Adipose tissue (tissue), 3 donors: ENCODE measurements at regions not wholly inside any gene's neighbourhood (a gene's known extent, or its start where the extent isn't known, plus 50 kb on each side); places are given as distances from the start of the nearest gene placed in this dataset.
"Not testable (repeated sequence)": the region's sequence is repeated elsewhere in the genome, so short reads cannot be mapped to it uniquely, and the experiment has no call there.

Experiments
- H3K27ac ChIP-seq: one replicate; pipeline ENCODE4 v1.5.1; 2013; ENCODE audit warnings: low read depth, low read length
- WGBS, 3 donors: extraction: QIAGEN DNeasy Blood & Tissue Kit; methylation state at CpG; one replicate each; pipeline ENCODE4 v1.1.7; 2013; 5-methylcytosine and 5-hydroxymethylcytosine counted together
- donor health status: healthy with polysubstance abuse.
- donor health status: Bipolar disorder and iron deficiency.
- donor health status: healthy.

DNA sequence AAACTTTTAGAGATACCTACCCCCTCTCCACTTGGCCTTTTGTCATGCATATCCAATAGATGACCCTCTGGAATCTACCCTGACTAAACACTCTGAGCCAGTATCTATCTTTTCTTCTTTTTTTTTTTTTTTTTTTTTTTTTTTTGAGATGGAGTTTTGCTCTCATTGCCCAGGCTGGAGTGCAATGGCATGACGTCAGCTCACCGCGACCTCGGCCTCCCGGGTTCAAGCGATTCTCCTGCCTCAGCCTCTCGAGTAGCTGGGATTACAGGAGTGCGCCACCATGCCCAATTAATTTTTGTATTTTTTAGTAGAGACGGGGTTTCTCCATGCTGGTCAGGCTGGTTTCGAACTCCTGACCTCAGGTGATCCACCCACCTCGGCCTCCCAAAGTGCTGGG, 50.8 kb upstream of the GRIN2B start:
- not testable (repeated sequence) for H3K27ac ChIP-seq
- WGBS, 3 donors = 84 to 89% (median 84%) methylated on average over 11 of the region's 11 CpGs

DNA sequence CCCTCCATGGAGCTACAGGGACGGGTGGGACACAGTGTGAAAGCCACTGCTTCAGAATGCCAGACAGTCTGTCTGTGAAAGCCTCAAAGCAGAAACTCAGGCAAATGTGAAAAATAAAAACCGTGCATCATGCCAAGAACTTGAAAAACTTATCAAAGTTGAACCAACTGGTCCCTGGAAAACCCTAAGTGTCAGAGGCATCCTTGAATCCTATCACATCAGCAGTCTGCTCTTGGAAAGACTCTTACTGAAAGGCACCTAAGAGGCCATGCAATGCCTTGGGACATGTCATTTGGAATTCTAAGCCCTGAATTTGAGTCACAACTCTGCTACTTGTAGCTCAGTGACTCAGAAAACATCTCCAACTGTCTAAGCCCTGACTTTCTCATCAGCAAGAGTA, 62.4 kb upstream of the GRIN2B start:
- 36 to 49% (median 46%) methylated on average over 2 of the region's 2 CpGs for WGBS, 3 donors
- no peak overlapping the region for H3K27ac ChIP-seq

DNA sequence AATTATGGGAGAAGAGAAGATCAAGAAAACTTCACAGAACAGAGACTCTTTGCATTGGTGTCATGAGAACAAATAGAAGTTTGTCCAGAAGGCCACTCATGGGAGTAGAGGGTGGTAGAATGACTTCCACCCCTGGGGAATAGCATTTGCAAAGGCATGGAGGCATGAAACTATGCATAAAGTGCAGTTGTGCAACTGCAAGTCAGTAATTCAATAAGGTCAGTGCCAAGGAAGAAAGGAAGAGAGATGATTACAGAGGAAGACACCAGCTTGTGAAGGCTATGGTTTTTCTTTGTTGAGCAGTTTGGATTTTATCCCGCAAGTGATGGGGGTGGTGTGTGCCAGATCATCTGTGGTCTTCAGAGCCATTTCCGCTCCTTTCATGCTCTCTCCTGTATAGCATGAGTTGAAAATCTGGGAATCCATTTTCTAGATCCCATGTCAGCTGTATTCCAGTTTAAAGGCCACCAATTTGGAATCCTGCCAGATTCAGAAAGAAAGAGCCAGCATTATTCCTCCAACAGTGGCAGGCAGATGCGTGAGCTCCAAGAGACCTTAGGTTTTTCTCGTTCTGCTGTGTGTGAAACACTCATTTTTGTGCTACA, 67.6 kb upstream of the GRIN2B start:
- no peak overlapping the region for H3K27ac ChIP-seq
- 68 to 77% (median 70%) methylated on average over 4 of the region's 4 CpGs for whole genome bisulfite sequencing, 3 donors

DNA sequence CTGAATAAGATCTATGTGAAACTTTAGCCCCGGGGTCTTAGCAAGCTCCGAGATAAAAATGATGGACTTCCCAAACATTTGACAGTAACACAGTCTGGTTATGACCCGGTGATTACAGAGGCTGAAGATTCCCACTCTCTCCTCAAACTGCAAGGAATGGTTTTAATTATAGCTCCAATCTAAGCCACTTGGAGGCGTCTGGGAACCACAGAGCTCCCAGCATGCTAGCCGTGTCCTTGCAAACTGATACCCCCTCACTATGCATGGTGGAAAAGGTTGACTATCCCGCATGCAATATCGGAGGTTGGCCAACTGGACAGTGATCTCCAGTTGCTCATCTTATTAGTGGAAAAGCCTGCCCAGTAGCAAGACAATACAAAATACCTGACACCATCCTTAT, 76.5 kb upstream of the GRIN2B start:
- 64 to 67% (median 66%) methylated on average over 7 of the region's 7 CpGs for WGBS, 3 donors

DNA sequence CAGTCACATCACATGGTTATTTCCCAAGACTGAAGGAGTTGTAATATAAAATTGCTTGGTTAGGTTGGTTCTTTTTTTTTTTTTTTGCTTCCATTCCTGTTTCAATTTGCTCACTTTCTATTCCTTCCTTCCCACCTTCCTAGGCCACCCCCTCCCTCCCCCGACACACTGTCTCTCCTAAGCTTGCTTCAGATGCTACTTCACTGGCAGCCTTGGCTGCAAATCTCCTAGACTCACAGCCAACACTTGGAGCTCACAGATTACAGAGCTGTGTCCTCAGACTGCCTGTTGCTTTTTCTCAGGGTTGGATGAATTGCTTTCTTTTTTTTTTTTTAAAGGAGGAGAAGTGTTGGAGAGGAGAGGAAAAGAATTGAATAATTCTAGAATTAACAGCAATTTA, 77.3 kb upstream of the GRIN2B start:
- H3K27ac ChIP-seq = no peak overlapping the region
- 38 to 63% (median 63%) methylated on average over 1 of the region's 1 CpG for WGBS, 3 donors

More for the DNA sequence above, 76.5 kb upstream of the GRIN2B start:
- no peak overlapping the region for H3K27ac ChIP-seq

DNA sequence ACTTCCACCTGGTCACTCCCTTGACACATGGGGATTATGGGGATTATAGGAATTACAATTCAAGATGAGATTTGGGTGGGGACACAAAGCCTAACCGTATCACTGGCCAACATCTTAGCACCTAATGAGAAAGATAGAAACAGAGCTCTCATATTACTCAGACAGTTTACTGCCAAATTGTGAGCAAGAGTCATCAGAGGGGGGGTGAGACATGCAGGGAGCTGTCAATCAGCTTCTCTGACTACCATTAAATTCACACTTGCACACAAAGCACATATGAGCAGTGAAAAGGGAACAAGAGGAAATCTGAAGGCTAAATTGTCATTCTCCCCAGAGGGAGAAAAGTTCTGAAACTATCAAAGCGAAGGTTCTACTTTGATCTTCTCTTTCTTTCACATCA, 78.1 kb upstream of the GRIN2B start:
- 63 to 77% (median 72%) methylated on average over 2 of the region's 2 CpGs for whole genome bisulfite sequencing, 3 donors
- H3K27ac ChIP-seq = no peak overlapping the region

DNA sequence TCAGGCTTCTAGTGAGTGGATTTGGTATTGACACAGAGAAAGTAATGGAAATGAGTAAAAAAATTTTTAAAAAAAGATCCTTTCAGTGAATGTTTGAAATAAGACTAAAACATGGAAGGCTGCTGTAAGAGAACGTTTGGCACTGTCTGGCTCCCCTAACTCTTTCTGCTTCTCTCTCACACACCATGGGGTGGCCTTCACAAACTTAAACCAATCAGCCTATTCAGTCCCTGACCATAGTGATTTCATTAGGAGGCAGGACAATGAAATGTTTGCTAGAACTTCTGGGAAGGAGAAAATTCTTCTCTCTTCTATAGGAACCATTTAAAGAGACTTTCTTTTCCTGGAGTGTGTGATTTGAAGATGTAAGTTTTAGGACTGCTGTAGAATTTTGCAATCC, 84.2 kb upstream of the GRIN2B start:
- no peak overlapping the region for H3K27ac ChIP-seq
- WGBS, 3 donors = 41 to 48% (median 45%) methylated on average over 1 of the region's 1 CpG

DNA sequence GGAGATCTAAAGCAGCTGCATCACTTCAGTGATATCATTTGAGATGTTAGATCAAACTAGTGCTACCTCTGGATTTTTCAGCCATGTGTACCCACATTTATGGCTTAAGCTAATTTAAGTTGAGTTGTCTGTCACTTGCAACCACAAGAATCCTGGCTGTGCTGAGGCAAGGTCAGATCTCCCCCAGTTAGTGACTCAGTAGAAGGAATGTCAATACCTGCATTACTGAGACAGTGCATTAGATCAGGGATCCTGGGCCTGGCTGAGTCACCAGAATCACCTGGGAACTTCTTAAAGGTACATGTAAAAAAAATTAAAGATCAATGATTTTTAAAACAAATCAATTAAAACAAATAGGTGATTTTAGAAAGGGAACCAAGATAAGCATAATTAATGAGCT, 84.6 kb upstream of the GRIN2B start:
- no peak overlapping the region for H3K27ac ChIP-seq

DNA sequence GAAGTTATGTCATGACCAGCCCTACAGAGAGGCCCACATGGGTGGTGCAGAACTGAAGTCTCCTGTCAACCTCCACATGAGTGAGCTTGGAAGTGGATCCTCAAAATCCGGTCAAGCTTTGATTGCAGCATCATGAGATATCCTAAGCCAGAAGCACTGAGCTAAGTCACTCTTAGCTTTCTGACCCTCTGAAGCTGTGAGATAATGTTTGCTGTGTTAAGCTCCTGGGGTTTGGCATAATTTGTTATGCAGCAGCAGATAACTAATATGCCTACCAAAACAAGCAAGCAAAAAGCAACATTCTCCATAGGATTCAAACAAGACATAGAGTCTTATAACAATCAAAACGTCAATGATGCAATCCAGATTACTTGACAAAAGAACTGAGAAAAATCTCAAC, 87.6 kb upstream of the GRIN2B start:
- 80 to 82% (median 82%) methylated on average over 2 of the region's 2 CpGs for WGBS, 3 donors
- H3K27ac ChIP-seq = no peak overlapping the region

DNA sequence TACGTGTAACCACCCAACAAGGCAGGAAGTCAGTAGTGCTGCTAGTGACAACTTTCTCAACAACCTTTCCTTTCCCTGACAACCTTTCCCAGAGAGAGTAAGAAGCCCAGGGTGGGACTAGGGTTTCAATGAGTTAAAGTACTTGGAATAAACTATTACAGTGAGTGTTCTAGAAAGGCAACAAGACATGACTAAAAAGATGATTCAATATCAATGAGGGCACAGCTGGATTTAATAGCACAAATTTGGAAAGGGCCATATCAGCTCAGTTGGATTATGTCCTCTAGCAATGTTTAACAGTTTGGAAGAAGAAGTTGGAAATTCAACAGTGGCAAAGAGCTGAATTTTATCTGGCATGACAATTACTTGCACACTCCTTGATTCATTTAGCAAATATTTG, 90.4 kb upstream of the GRIN2B start:
- H3K27ac ChIP-seq = no peak overlapping the region
- 51 to 64% (median 64%) methylated on average over 1 of the region's 1 CpG for WGBS, 3 donors

DNA sequence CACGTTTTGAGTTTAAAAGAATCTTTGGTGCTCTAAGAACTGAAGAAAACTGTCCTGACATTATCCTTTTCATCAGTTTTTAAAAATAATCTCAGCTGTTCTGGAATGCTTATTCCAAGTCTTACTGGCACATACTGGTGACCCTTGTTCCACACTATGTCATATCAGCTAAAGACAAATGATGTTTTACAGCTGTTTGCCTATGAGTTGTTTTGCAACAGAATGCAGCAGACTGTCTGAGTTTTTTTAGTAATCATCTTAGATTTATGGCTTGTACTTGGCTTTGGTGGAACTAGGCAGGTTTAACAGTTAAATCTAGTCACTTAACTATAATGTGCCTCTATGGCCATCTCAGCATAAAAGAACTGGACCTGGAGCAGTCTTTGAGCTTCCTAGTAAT, 91.6 kb upstream of the GRIN2B start:
- no peak overlapping the region for H3K27ac ChIP-seq
- 24 to 32% (median 32%) methylated on average over 1 of the region's 1 CpG for WGBS, 3 donors

DNA sequence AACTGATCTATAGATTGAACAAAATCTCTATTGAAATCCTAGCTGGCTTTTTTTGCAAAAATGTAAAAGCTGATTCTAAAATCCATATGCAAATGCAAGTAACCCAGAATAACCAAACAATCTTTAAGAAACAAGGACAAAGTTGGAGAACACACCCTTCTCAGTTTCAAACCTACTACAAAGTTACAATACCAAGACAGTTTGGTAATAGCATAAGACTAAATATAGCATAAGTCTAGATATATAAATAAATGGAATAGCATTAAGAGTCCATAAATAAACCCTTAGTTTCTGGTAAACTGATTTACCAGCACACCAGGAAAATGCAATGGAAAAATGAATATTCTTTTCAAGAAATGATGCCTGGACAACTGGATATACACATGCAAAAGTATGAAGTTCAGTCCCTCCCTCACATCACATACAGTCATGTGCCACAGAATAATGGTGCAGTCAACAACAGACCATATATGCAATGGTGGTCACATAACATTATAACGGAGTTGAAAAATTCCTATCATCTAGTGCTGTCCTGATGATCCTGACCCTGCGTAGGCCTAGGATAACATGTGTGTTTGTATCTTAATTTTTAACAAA, 94.5 kb upstream of the GRIN2B start:
- H3K27ac ChIP-seq = no peak overlapping the region
- WGBS, 3 donors = 66 to 71% (median 70%) methylated on average over 2 of the region's 2 CpGs

DNA sequence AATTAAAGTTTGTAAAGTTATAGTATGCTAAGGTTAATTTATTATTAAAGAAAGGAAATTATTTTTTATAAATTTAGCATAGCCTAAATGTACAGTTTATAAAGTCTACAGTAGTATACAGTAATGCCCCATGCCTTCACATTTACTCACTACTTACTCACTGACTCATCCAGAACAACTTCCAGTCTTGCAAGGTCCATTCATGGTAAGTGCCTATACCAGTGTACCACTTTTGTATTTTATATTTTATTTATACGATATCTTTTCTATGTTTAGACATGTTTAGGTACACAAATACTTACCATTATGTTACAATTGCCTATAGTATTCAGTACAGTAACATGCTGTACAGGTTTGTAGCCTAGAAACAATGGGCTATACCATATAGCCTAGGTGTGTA, 95.1 kb upstream of the GRIN2B start:
- 60 to 95% (median 91%) methylated on average over 1 of the region's 1 CpG for WGBS, 3 donors
- no peak overlapping the region for H3K27ac ChIP-seq

DNA sequence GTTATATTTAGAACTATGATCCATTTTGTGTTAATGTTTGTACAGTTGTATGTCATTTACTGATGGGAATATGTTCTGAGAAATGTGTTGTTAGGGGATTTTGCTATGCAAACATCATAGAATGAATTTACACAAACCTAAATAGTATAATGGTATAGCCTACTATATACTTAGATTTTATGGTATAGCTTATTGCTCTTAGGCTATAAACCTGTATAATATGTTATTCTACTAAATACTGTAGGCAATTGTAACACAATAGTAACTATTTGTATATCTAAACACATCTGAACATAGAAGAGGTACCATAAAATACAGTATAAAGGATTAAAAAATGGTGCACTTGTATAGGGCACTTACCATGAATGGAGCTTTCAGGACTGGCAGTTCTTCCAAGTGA, 105.4 kb upstream of the GRIN2B start:
- no peak overlapping the region for H3K27ac ChIP-seq

DNA sequence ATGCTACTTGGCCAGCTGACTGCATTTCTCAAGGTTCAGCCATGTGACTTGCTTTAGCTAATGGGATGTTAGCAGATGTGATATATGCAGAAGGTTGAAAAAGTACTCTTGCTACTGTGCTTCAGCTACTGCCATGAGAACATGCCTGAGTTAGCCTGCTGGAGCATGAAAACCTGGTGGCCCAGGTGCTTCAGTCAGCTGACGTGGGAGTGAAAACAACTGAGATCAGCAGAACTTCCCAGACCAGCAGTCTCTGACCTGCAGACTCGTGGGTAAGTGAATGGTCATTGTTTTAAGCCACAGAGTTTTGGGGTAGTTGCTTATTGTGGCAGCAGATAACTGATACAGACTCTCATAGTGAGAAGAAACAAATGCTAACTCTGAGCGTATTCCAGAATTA, 118.6 kb upstream of the GRIN2B start:
- no peak overlapping the region for H3K27ac ChIP-seq
- WGBS, 3 donors = 66 to 83% (median 78%) methylated on average over 3 of the region's 3 CpGs

DNA sequence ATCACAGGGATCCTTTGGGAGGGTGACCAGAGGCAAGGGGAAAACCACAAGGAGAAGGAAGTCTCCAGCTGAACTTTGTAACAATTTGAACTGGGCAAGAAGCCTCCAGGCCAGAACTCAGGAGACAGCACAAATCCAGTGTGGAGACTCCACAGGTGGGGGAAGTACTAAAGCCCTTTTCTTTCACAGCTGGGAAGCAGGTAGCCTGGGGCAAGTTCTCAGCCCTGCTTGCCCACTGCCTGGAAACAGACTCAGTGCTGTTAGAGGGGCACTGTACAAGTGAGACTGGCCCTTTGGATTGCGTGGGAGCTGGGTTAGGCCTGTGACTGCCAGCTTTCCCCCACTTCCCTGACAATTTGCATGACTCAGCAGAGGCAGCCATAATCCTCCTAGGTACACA, 120.2 kb upstream of the GRIN2B start:
- WGBS, 3 donors = 86 to 89% (median 88%) methylated on average over 1 of the region's 1 CpG
- not testable (repeated sequence) for H3K27ac ChIP-seq

DNA sequence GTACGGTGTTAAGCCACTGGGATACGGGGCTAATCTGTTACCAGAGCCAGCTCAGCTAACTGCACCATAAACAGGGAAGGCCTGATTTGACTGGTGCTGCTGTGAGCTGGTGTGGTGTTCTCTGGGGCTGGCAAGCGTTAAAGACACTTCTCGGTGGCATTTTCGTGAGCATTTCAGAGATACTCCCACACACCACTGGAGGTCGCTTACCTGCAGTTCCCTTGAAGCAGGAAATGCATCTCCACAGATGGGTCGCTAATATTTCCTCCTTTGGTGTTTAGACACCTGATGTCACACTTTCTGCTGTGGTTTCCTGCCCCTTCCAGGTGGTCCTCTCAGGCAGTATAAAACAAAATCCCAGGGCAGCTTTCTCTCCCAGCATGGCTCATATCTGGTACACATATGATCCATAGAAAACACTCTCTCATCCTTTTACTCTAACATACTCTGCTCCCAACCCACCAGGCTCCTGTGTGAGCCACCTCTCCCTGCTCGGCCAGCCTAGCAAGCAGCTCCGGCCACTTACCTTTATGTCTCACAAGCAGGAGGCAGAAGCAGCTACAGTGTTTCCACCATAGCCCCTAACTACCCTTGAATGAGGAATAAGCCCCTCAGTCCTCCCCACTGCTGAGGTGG, 129.9 kb upstream of the GRIN2B start:
- no peak overlapping the region for H3K27ac ChIP-seq
- 39 to 50% (median 41%) methylated on average over 9 of the region's 9 CpGs for WGBS, 3 donors

DNA sequence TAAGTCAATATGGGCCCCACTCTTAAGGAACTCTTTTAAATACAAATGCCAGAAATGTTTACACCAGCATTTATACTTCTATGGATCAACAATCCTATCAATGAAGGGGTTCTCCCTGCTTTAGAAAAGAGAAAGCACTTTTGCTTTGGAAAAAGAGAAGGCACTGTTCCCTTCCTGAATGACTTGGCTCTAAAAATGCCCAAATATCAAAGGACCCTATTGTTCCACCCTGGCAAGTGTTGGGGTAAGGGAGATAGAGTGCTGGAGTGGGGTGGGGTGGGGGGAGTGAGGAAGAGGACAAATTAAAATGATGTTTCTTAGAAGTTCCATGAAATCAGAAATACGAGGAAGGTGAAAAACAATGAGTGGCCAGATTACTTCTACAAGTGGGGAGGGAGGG, 131.6 kb upstream of the GRIN2B start:
- WGBS, 3 donors = 50 to 70% (median 63%) methylated on average over 1 of the region's 1 CpG
- H3K27ac ChIP-seq = no peak overlapping the region

DNA sequence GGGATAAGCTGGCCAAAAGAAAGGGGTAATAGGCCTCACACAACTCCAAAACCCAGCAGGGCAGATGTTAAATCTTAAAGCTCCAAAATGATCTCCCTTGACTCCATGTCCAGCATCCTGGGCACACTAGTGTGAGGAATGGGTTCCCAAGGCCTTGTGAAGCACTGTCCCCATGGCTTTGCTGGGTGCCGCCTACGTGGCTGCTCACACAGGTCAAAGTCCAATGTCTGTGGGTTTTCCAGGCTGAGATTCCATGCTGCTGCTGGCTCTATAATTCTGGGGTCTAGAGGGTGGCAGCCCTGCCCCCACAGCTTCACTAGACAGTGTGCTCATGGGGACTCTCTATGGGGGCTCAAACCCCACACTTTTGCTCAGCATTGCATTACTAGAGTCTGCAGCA, 145.3 kb upstream of the GRIN2B start:
- WGBS, 3 donors = 69 to 96% (median 91%) methylated on average over 2 of the region's 2 CpGs
- no peak overlapping the region for H3K27ac ChIP-seq

DNA sequence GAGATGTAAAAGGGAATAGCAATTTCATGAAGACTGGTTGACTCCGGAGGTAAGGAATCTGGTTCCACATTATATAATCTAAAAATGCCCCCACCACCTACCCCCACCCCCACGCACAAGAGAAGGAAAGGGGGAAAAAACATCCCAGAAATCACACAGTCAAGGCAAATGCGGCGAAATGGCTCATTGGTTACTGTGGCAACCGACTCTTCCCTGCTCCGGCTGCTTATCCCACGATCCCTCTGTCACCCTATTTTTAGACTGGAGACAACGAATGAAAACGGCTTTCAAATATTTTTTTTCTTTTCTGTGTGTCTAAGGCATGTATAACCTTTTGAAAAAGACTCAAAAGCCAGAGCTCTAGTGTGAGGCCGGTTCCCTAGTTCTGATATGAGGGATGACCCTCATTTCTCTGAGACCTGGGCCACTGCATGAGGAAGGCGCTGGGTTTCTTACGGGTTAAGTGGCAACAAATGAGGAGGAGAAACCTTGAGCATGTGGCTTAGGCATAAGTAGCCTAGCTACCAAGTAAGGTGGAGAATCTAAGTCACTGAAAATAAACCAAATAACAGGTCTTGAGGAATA, 148.3 kb upstream of the GRIN2B start:
- WGBS, 3 donors = 72 to 82% (median 75%) methylated on average over 12 of the region's 12 CpGs
- H3K27ac ChIP-seq = no peak overlapping the region
